ENCODE measurements at regions not wholly inside any gene's neighbourhood (a gene's known extent, or its start where the extent isn't known, plus 50 kb on each side); places are given as distances from the start of the nearest gene placed in this dataset.

DNA sequence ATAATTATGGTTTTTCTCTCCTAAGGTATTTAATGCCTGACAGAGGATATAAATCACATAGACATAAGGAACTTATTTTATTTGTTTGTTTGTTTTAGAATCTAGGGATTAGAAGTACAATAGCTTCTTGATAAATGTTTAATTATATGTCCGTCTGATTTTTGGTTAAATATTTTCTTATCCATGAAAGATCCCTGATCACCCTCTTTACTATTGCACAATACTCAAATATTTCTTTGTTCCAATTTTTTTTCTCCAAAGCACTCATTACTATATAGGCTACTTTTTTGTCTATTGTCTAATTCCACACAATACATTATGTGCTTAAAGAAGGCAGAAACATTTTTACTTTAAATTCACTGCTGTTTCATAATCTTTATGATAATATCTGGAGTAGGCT, 875.8 kb downstream of the TDRD15 start:
- TF ChIP-seq ZNF569 (CRISPR knock-in tag; IDR thresholded peaks at IDR 0.05; ENCODE audit: borderline replicate concordance) = no peak
- no peak for TF ChIP-seq ZNF589 (CRISPR knock-in tag; conservative IDR thresholded peaks at IDR 0.05)
- no peak for TF ChIP-seq ZFP90 (CRISPR knock-in tag; IDR thresholded peaks at IDR 0.05; ENCODE audit: borderline replicate concordance)
- TF ChIP-seq, protein P1, sequence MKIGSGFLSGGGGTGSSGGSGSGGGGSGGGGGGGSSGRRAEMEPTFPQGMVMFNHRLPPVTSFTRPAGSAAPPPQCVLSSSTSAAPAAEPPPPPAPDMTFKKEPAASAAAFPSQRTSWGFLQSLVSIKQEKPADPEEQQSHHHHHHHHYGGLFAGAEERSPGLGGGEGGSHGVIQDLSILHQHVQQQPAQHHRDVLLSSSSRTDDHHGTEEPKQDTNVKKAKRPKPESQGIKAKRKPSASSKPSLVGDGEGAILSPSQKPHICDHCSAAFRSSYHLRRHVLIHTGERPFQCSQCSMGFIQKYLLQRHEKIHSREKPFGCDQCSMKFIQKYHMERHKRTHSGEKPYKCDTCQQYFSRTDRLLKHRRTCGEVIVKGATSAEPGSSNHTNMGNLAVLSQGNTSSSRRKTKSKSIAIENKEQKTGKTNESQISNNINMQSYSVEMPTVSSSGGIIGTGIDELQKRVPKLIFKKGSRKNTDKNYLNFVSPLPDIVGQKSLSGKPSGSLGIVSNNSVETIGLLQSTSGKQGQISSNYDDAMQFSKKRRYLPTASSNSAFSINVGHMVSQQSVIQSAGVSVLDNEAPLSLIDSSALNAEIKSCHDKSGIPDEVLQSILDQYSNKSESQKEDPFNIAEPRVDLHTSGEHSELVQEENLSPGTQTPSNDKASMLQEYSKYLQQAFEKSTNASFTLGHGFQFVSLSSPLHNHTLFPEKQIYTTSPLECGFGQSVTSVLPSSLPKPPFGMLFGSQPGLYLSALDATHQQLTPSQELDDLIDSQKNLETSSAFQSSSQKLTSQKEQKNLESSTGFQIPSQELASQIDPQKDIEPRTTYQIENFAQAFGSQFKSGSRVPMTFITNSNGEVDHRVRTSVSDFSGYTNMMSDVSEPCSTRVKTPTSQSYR (CRISPR knock-in tag; IDR thresholded peaks at IDR 0.05; ENCODE audit: borderline replicate concordance) = no peak
- no peak for TF ChIP-seq GZF1 (CRISPR knock-in tag; IDR thresholded peaks at IDR 0.05)
- peak; percentile 78 for TF ChIP-seq CEBPB (IDR thresholded peaks at IDR 0.05; ENCODE audit: borderline replicate concordance, low read depth, low read length)
- TF ChIP-seq, protein P2, sequence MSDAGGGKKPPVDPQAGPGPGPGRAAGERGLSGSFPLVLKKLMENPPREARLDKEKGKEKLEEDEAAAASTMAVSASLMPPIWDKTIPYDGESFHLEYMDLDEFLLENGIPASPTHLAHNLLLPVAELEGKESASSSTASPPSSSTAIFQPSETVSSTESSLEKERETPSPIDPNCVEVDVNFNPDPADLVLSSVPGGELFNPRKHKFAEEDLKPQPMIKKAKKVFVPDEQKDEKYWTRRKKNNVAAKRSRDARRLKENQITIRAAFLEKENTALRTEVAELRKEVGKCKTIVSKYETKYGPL (CRISPR knock-in tag; IDR thresholded peaks at IDR 0.05) = no peak
- H2AFZ ChIP-seq (ENCODE audit: low read length) = no peak overlapping the region
- no TSS peak for BruUV-seq (replicated peaks)
- FAIRE-seq (no peak), DNase-seq (ENCODE audit: low spot score) (no peak), ATAC-seq (no peak)
- POLR2A ChIA-PET = no interaction called here
- no peaks in the 10 kb centered on the region for H3K36me3 ChIP-seq (replicated peaks in 1 of 2; ENCODE audit: control insufficient read depth in 1 of 2, insufficient read depth in 2 of 2, low read length in 2 of 2)
- in situ Hi-C loops (cut with HindIII; ENCODE audit: extremely low pct_ligation_motif_present, low pct_unique_long_range_greater_than_20kb) (no loop called here), intact Hi-C loops (cut with micrococcal nuclease; ENCODE audit: unreplicated experiment) (no loop called here)
- no peak overlapping the region for H3K9ac ChIP-seq (ENCODE audit: insufficient read depth, low read depth, low read length)
- H3K4me3 ChIP-seq (replicated peaks in 1 of 3; ENCODE audit: insufficient read depth in 1 of 3, low read depth in 2 of 3, low read length in 3 of 3) = no peak overlapping the region; a peak in 1 of 6 replicates
- no peaks in the 10 kb centered on the region for H4K20me1 ChIP-seq (ENCODE audit: insufficient read depth, low read length)
- H3K79me2 ChIP-seq (ENCODE audit: insufficient read depth, low read length) = no peaks in the 10 kb centered on the region
- 7% methylated on average over 1 of the region's 1 CpG for WGBS (ENCODE audit: low lambda C conversion rate)
- no peak overlapping the region for H3K4me2 ChIP-seq (ENCODE audit: low read depth, low read length)
- H3K9me3 ChIP-seq (ENCODE audit: low read length) = peaks cover 54% of the 10 kb centered on the region
- CTCF ChIA-PET (ENCODE audit: low intra/inter-chr PET ratio, low total read pairs) = no interaction called here
- H3K4me1 ChIP-seq (ENCODE audit: insufficient read depth, low read length) = no peaks in the 10 kb centered on the region
- H3K27me3 ChIP-seq (ENCODE audit: control insufficient read depth in 1 of 2, insufficient read depth in 2 of 2, low read length in 2 of 2) = no peaks in the 10 kb centered on the region
- H3K27ac ChIP-seq (ENCODE audit: extremely low read length, insufficient read depth, low read length) = no peak overlapping the region

Measured in HepG2 (cell line).